Activated T-helper 1 cell treated with Interleukin-2 at 50 U/mL for 16 hours (primary cell): ENCODE measurements at regions not wholly inside any gene's neighbourhood (a gene's known extent, or its start where the extent isn't known, plus 50 kb on each side); places are given as distances from the start of the nearest gene placed in this dataset.
"Not testable (repeated sequence)": the region's sequence is repeated elsewhere in the genome, so short reads cannot be mapped to it uniquely, and the experiment has no call there.

ENCODE experiments used
- DNase-seq: peaks from one replicate; pipeline ENCODE4 v3.0.0-alpha.2; 2020; ENCODE audit warnings: low read depth

- no peak for DNase-seq
Measured at GRCh38 chr5:116739571-116739970, 164.9 kb upstream of the SEMA6A start.

GRCh38 chr5:116738615-116739261 lies 164.1 kb upstream of the SEMA6A start:
- DNase-seq: no peak

GRCh38 chr5:116738239-116738614 lies 163.6 kb upstream of the SEMA6A start:
- no peak for DNase-seq

GRCh38 chr5:116736671-116737070 lies 162.0 kb upstream of the SEMA6A start:
- DNase-seq: no peak

- no peak for DNase-seq
Measured at GRCh38 chr5:116733991-116734975, 159.7 kb upstream of the SEMA6A start.

GRCh38 chr5:116732591-116732990 lies 158.0 kb upstream of the SEMA6A start:
- DNase-seq: no peak

GRCh38 chr5:116731432-116731831 lies 156.8 kb upstream of the SEMA6A start:
- no peak for DNase-seq

GRCh38 chr5:116730706-116731105 lies 156.1 kb upstream of the SEMA6A start:
- DNase-seq: no peak

- DNase-seq: no peak
Measured at GRCh38 chr5:116730185-116730584, 155.6 kb upstream of the SEMA6A start.

- no peak for DNase-seq
Measured at GRCh38 chr5:116727248-116727647, 152.6 kb upstream of the SEMA6A start.

- DNase-seq: not testable (repeated sequence)
Measured at GRCh38 chr5:116726180-116726579, 151.6 kb upstream of the SEMA6A start.

GRCh38 chr5:116724971-116725370 lies 150.3 kb upstream of the SEMA6A start:
- no peak for DNase-seq

- DNase-seq: no peak
Measured at GRCh38 chr5:116722651-116723050, 148.0 kb upstream of the SEMA6A start.

GRCh38 chr5:116719106-116719505 lies 144.5 kb upstream of the SEMA6A start:
- no peak for DNase-seq

GRCh38 chr5:116718317-116718716 lies 143.7 kb upstream of the SEMA6A start:
- DNase-seq: no peak

GRCh38 chr5:116709082-116709481 lies 134.5 kb upstream of the SEMA6A start:
- DNase-seq: no peak

GRCh38 chr5:116705121-116705519 lies 130.5 kb upstream of the SEMA6A start:
- not testable (repeated sequence) for DNase-seq

GRCh38 chr5:116703941-116704340 lies 129.3 kb upstream of the SEMA6A start:
- no peak for DNase-seq

- no peak for DNase-seq
Measured at GRCh38 chr5:116703328-116703727, 128.7 kb upstream of the SEMA6A start.

GRCh38 chr5:116702776-116703175 lies 128.2 kb upstream of the SEMA6A start:
- DNase-seq: no peak

- DNase-seq: no peak
Measured at GRCh38 chr5:116699332-116699731, 124.7 kb upstream of the SEMA6A start.

GRCh38 chr5:116696366-116696765 lies 121.7 kb upstream of the SEMA6A start:
- DNase-seq: no peak

GRCh38 chr5:116695681-116696080 lies 121.1 kb upstream of the SEMA6A start:
- no peak for DNase-seq
